Colonic mucosa (tissue), 4 donors: ENCODE measurements at regions not wholly inside any gene's neighbourhood (a gene's known extent, or its start where the extent isn't known, plus 50 kb on each side); places are given as distances from the start of the nearest gene placed in this dataset.

Experiments used
- DNase-seq: peaks from one replicate; pipeline ENCODE4 v3.0.0-alpha.2; 2020
- H3K27ac ChIP-seq: fragments of 200-600 bp; one replicate; pipeline ENCODE4 v1.8.0; 2021
- H3K27me3 ChIP-seq: fragments of 200-600 bp; one replicate; pipeline ENCODE4 v1.8.0; 2021
- H3K36me3 ChIP-seq: fragments of 200-600 bp; one replicate; pipeline ENCODE4 v1.8.0; 2021
- H3K4me1 ChIP-seq: fragments of 200-600 bp; one replicate; pipeline ENCODE4 v1.8.0; 2021; ENCODE audit warnings: mild to moderate bottlenecking
- H3K4me3 ChIP-seq: fragments of 200-600 bp; one replicate; pipeline ENCODE4 v1.8.0; 2021
- H3K9ac ChIP-seq, 2 donors: one replicate each; pipeline ENCODE4 v1.7.0; 2013; ENCODE audit warnings: control low read depth in 2 of 2, low read depth in 2 of 2, low read length in 2 of 2
- H3K9me3 ChIP-seq: fragments of 200-600 bp; one replicate; pipeline ENCODE4 v1.8.0; 2021
- intact Hi-C: fragments of 100-400 bp; cut with DNase I; formaldehyde crosslinking; loops from one replicate; pipeline ENCODE4 v1.14.1; 2022
- TF ChIP-seq, protein P1 (sequence below): fragments of 200-600 bp; IDR thresholded peaks from one replicate; pipeline ENCODE4 v1.8.0; 2022; ENCODE audit warnings: antibody characterized with exemption, mild to moderate bottlenecking
- donor health status: healthy.
- donor health status: DM: no; HTN: no; CAD: no.
- donor health status: DM: no; HTN: no; CAD: no.

DNA sequence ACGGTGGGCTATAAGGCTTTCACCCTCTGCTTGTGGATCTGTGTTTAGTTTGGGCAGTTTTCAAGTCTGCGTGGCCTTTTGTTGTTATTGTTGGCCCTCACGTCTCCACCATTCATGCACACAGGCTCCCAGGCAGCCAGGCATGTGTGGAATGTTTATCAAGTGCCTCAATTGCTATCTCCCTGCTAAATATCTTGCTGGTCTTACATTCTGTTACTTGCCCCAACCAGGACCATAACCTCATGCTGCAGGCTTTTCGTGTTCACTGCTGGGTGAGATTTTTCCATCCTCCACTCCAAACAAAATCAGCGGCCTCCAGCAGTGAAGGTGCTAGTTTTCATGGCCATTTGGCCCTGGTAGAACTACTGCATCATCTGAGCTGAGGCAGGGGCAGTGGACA lies 63.0 kb upstream of the DSC1 start:
- DNase-seq: no peak
- Histone ChIP-seq H3K4me1 (no peaks in the 10 kb centered on the region), H3K27me3 (no peaks in the 10 kb centered on the region), H3K9me3 (no peaks in the 10 kb centered on the region), H3K36me3 (no peaks in the 10 kb centered on the region), H3K9ac (no peak overlapping the region), H3K4me3 (no peak overlapping the region), H3K27ac (no peak overlapping the region)
- TF ChIP-seq, protein P1, sequence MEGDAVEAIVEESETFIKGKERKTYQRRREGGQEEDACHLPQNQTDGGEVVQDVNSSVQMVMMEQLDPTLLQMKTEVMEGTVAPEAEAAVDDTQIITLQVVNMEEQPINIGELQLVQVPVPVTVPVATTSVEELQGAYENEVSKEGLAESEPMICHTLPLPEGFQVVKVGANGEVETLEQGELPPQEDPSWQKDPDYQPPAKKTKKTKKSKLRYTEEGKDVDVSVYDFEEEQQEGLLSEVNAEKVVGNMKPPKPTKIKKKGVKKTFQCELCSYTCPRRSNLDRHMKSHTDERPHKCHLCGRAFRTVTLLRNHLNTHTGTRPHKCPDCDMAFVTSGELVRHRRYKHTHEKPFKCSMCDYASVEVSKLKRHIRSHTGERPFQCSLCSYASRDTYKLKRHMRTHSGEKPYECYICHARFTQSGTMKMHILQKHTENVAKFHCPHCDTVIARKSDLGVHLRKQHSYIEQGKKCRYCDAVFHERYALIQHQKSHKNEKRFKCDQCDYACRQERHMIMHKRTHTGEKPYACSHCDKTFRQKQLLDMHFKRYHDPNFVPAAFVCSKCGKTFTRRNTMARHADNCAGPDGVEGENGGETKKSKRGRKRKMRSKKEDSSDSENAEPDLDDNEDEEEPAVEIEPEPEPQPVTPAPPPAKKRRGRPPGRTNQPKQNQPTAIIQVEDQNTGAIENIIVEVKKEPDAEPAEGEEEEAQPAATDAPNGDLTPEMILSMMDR: no peak
- intact Hi-C loops: no loop called here

DNA sequence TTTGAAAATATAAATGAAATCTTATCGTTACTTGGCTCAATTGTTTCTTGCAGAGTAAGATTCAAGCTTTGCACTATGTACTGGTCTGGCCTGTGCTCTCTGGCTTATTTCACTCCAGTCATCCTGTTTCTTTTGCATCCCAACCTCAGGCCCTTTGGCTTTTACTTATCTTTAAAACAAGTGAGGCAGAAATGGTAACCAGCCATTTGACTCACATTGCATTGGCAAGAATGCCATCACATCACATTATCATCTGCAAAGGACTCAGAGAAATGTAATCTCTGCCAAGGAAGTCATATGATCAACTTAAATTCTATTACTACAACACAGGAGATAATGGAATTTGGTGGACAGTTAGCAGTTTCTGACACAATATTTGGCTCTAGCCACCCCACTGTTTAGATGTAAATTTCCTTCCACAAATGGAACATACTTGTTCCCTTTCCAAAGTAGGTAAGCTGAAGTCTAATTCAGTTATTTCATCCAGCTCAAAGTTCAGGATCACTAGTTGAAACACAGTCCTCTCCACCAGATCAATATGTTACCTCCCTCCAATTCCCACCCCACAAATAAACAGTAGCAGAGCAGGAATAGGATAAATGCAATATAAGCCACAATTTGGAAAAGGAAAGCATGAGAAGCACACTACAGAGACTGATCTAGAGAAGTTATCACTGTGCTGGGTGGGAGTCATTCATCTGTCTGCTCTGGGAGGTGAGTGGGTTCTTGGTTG lies 65.0 kb upstream of the DSC1 start:
- Histone ChIP-seq H3K27ac (no peak overlapping the region), H3K27me3 (no peaks in the 10 kb centered on the region), H3K9me3 (no peaks in the 10 kb centered on the region), H3K36me3 (no peaks in the 10 kb centered on the region), H3K9ac (no peak overlapping the region), H3K4me1 (no peaks in the 10 kb centered on the region), H3K4me3 (no peak overlapping the region)
- TF ChIP-seq, protein P1: no peak
- no peak for DNase-seq
- intact Hi-C loops: no loop called here

DNA sequence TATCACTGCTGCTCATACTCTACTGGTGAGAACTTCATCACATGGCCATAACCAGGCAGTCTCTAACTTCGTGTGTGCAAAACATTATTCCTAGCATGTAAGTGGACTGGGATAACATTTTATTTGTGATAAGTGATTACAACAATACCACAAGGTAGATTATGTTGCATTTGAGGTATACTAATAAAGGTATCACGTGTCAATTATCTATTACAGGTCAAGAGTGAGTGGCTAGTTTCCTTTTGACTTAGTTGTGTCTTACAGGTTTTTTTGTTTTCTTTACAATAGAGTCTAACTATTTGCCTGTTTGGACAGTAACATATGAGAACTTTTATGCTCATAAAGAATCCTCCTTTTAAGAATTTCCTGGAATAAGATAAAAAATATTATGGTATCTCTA lies 67.2 kb upstream of the DSC1 start:
- intact Hi-C loops: no loop called here
- H3K27me3 ChIP-seq: no peaks in the 10 kb centered on the region
- H3K36me3 ChIP-seq: no peaks in the 10 kb centered on the region
- H3K4me3 ChIP-seq: no peak overlapping the region
- DNase-seq: no peak
- TF ChIP-seq, protein P1: no peak
- no peaks in the 10 kb centered on the region for H3K9me3 ChIP-seq
- peak overlapping the region; percentile 24 for H3K27ac ChIP-seq
- H3K9ac ChIP-seq: no peak overlapping the region
- no peaks in the 10 kb centered on the region for H3K4me1 ChIP-seq

DNA sequence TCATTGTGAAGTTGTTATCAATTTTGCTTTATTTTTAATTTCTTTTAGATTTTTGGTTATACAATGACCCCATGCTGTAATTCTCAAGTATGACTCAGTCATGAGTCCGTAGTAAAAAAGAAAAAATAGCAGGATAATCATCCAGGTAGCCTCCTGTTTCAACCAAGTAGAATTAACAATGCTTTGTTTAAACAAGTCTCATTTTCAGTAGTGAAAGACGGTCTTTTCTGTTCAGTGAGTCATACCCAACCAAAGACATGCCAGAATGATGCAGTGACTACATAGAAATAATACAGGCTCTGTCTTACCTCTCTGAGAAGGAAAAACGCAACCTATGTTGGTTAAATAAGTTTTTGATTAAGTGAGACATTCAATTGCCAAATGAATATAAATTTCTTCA lies 67.8 kb upstream of the DSC1 start:
- Histone ChIP-seq H3K27ac (peak overlapping the region; percentile 24), H3K9ac (no peak overlapping the region), H3K9me3 (no peaks in the 10 kb centered on the region), H3K4me1 (no peaks in the 10 kb centered on the region), H3K36me3 (no peaks in the 10 kb centered on the region), H3K4me3 (no peak overlapping the region), H3K27me3 (no peaks in the 10 kb centered on the region)
- DNase-seq: no peak
- intact Hi-C loops: no loop called here
- TF ChIP-seq, protein P1: no peak

DNA sequence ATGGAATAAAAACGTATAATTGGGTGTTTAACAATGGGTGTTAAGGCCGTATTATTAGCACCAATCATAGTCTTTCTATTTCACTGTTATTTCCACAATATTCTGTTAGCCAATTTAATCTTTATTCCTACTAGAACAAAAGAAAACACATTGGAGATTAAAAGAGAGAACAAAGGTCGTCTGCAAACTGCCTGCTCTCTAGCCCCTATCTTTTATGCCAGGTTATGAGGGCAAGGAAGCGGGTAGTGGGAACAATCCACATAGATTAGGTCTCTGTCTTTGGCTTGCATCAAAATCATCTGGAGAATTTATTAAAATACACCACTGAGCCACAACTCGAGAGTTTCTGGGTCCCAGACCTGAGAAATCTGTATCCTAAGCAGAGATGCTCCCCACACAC lies 69.4 kb upstream of the DSC1 start:
- intact Hi-C loops: no loop called here
- Histone ChIP-seq H3K9me3 (no peaks in the 10 kb centered on the region), H3K36me3 (no peaks in the 10 kb centered on the region), H3K27me3 (no peaks in the 10 kb centered on the region), H3K27ac (no peak overlapping the region), H3K4me1 (no peaks in the 10 kb centered on the region), H3K9ac (no peak overlapping the region), H3K4me3 (no peak overlapping the region)
- no peak for DNase-seq
- TF ChIP-seq, protein P1: no peak
